BJ (cell line): ENCODE measurements at regions not wholly inside any gene's neighbourhood (a gene's known extent, or its start where the extent isn't known, plus 50 kb on each side); places are given as distances from the start of the nearest gene placed in this dataset.

Experiments used
- CTCF ChIA-PET: fragments of 350-600 bp; formaldehyde crosslinking; extraction: SDS; loops from one replicate; lab custom pipeline; 2021; ENCODE audit warnings: antibody characterized with exemption, inconsistent platforms; lab: Yijun Ruan, JAX
- POLR2A ChIA-PET: fragments of 300-600 bp; sonication (Branson Sonifier 250); formaldehyde crosslinking; extraction: SDS; loops from one replicate; lab custom pipeline; 2021; ENCODE audit warnings: antibody characterized with exemption; lab: Charles Lee
- DNase-seq: peaks from one replicate; pipeline ENCODE4 v3.0.0-alpha.2; 2011; ENCODE audit warnings: low read depth
- H3K27me3 ChIP-seq: 2 replicates; pipeline ENCODE4 v1.6.0; 2011; ENCODE audit warnings: low read length; ENCODE audit not compliant: control insufficient read depth, insufficient read depth
- H3K36me3 ChIP-seq: 2 replicates; pipeline ENCODE4 v1.5.1; 2011; ENCODE audit warnings: low read length; ENCODE audit not compliant: control insufficient read depth, insufficient read depth
- H3K4me3 ChIP-seq: 2 replicates; pipeline ENCODE4 v1.5.1; 2011; ENCODE audit warnings: low read depth, mild to moderate bottlenecking, control low read depth, low read length
- CTCF ChIP-seq: IDR thresholded peaks from 2 replicates; pipeline ENCODE4 v1.5.1; 2011; ENCODE audit warnings: low read depth, mild to moderate bottlenecking, control low read depth, inconsistent platforms, low read length, moderate library complexity; ENCODE audit not compliant: insufficient read depth

GRCh38 chrX:120690344-120690743, 60.5 kb upstream of the C1GALT1C1 start:
- no peak overlapping the region for H3K4me3 ChIP-seq
- no peak for TF ChIP-seq CTCF
- no peak for DNase-seq
- no peaks in the 10 kb centered on the region for H3K36me3 ChIP-seq
- no peaks in the 10 kb centered on the region for H3K27me3 ChIP-seq
- ChIA-PET CTCF (no interaction called here), POLR2A (no interaction called here)

GRCh38 chrX:120680090-120680489, 50.2 kb upstream of the C1GALT1C1 start:
- no peak for TF ChIP-seq CTCF
- DNase-seq: no peak
- POLR2A ChIA-PET: no interaction called here
- CTCF ChIA-PET: no interaction called here
- no peaks in the 10 kb centered on the region for H3K36me3 ChIP-seq
- no peaks in the 10 kb centered on the region for H3K27me3 ChIP-seq
- H3K4me3 ChIP-seq: no peak overlapping the region
